ENCODE measurements at regions not wholly inside any gene's neighbourhood (a gene's known extent, or its start where the extent isn't known, plus 50 kb on each side); places are given as distances from the start of the nearest gene placed in this dataset.
A peak's percentile ranks its signal among the peaks of the same experiment; 100 is the strongest.

GRCh38 chr6:98485593-98485992 is 348.8 kb upstream of the POU3F2 start:
- no peaks in the 10 kb centered on the region for H3K79me1 ChIP-seq (ENCODE audit: low read depth, low read length)
- no peak overlapping the region for H3K23ac ChIP-seq (ENCODE audit: insufficient read length)
- H3K27me3 ChIP-seq (replicated peaks in 1 of 4; ENCODE audit: control insufficient read depth in 3 of 4, extremely low read depth in 1 of 4, insufficient read depth in 3 of 4, low read length in 3 of 4) = no peaks in the 10 kb centered on the region
- no peak overlapping the region for H2AK5ac ChIP-seq (ENCODE audit: low read depth, low read length)
- no peak overlapping the region for H2BK5ac ChIP-seq (ENCODE audit: low read depth, low read length)
- ChIA-PET POLR2A (ENCODE audit: partially characterized antibody) (no interaction called here), CTCF (ENCODE audit: partially characterized antibody) (interaction anchor here (1.0 to 1.2 kb wide), 2 partner anchors 82 to 133 kb away, joined by 3 to 4 read pairs; no protein-coding TSS in a partner anchor)
- H2BK12ac ChIP-seq (ENCODE audit: low read depth, low read length) = no peak overlapping the region
- no peak for DNase-seq (ENCODE audit: low read depth in 1 of 2, low spot score in 2 of 2)
- H4K5ac ChIP-seq (ENCODE audit: insufficient read length, low read depth, low read length) = no peak overlapping the region
- no peak overlapping the region for H3K4me3 ChIP-seq (ENCODE audit: extremely low read depth in 1 of 4, insufficient read depth in 2 of 4, low read depth in 3 of 4, low read length in 4 of 4)
- no peak overlapping the region for H3K14ac ChIP-seq (ENCODE audit: insufficient read length)
- no peak overlapping the region for H2BK120ac ChIP-seq (replicated peaks; ENCODE audit: low read depth, low read length)
- no peak overlapping the region for H4K8ac ChIP-seq (ENCODE audit: extremely low read depth, insufficient read depth, low read length)
- H3K27ac ChIP-seq (ENCODE audit: low read depth, low read length) = no peak overlapping the region
- FAIRE-seq = no peak
- no peak overlapping the region for H3K56ac ChIP-seq (replicated peaks; ENCODE audit: insufficient read length, low read depth, low read length)
- TF ChIP-seq ATF3 (IDR thresholded peaks at IDR 0.05; ENCODE audit: insufficient read depth, low read depth, low read length) (no peak), KDM1A (IDR thresholded peaks at IDR 0.05; ENCODE audit: borderline replicate concordance, low read length) (no peak), MAX (IDR thresholded peaks at IDR 0.05) (no peak), KDM4A (IDR thresholded peaks at IDR 0.05; ENCODE audit: low read depth, low read length, severe bottlenecking) (no peak), PHF8 (conservative IDR thresholded peaks at IDR 0.05; ENCODE audit: low read depth, low read length) (no peak), RBBP5 (IDR thresholded peaks at IDR 0.05; ENCODE audit: borderline replicate concordance, low read depth, low read length) (no peak), E2F6 (IDR thresholded peaks at IDR 0.05) (no peak), GTF2F1 (IDR thresholded peaks at IDR 0.05; ENCODE audit: borderline replicate concordance, low read depth, low read length) (no peak), RXRA (IDR thresholded peaks at IDR 0.05; ENCODE audit: insufficient read depth, low read depth, low read length) (no peak), CEBPB (IDR thresholded peaks at IDR 0.05; ENCODE audit: low read depth, low read length) (no peak), EZH2 (IDR thresholded peaks at IDR 0.05; ENCODE audit: low read depth, low read length, severe bottlenecking) (no peak), SP2 (IDR thresholded peaks at IDR 0.05; ENCODE audit: low read length) (no peak), BRCA1 (IDR thresholded peaks at IDR 0.05; ENCODE audit: low read depth, low read length) (no peak)
- H3K79me2 ChIP-seq (ENCODE audit: control insufficient read depth in 1 of 2, insufficient read depth in 2 of 2, low read length in 2 of 2) = no peaks in the 10 kb centered on the region
- H3K23me2 ChIP-seq (ENCODE audit: low read depth, low read length) = no peaks in the 10 kb centered on the region
- H3K36me3 ChIP-seq (ENCODE audit: control insufficient read depth in 2 of 4, insufficient read depth in 4 of 4, low read length in 3 of 4) = no peaks in the 10 kb centered on the region; a peak in 1 of 8 replicates
- no peak overlapping the region for H3K4ac ChIP-seq (replicated peaks; ENCODE audit: insufficient read length, low read depth, low read length)
- H3K4me2 ChIP-seq (ENCODE audit: insufficient read depth in 1 of 2, low read depth in 2 of 2, low read length in 2 of 2) = 0 out of 4 replicates have a peak overlapping the region, but pooled peaks of 1 of the 2 experiments have one; percentile 9
- H2BK20ac ChIP-seq (ENCODE audit: low read length) = no peak overlapping the region
- H3K9ac ChIP-seq (replicated peaks in 1 of 4; ENCODE audit: extremely low read depth in 1 of 4, low read depth in 3 of 4, low read length in 3 of 4) = no peak overlapping the region
- H4K91ac ChIP-seq (replicated peaks; ENCODE audit: insufficient read length, low read length) = no peak overlapping the region
- 0 out of 2 replicates have a peak overlapping the region, but pooled peaks have one; percentile 13 for H2AFZ ChIP-seq (ENCODE audit: low read length)
- H4K20me1 ChIP-seq (replicated peaks in 1 of 2; ENCODE audit: control insufficient read depth in 1 of 2, insufficient read depth in 2 of 2, low read length in 2 of 2) = no peaks in the 10 kb centered on the region
- no peak overlapping the region for H2BK15ac ChIP-seq (ENCODE audit: low read length)
- H3K9me3 ChIP-seq (ENCODE audit: insufficient read depth in 2 of 2, low read depth in 1 of 2, low read length in 1 of 2) = no peaks in the 10 kb centered on the region
- peaks cover 2 to 11% (median 9%) of the 10 kb centered on the region in 4 experiments; a peak in 3 of 7 replicates for H3K4me1 ChIP-seq (replicated peaks in 1 of 4; ENCODE audit: control insufficient read depth in 3 of 4, insufficient read depth in 4 of 4, low read length in 3 of 4)
- H3K18ac ChIP-seq (ENCODE audit: extremely low read depth, low read length) = no peak overlapping the region
